H1 (cell line): ENCODE measurements at regions not wholly inside any gene's neighbourhood (a gene's known extent, or its start where the extent isn't known, plus 50 kb on each side); places are given as distances from the start of the nearest gene placed in this dataset.

Experiments
- CTCF ChIA-PET: fragments of 300-600 bp; sonication (Branson Sonifier 250); formaldehyde crosslinking; loops from one replicate; lab custom pipeline; 2021; ENCODE audit not compliant: partially characterized antibody; lab: Charles Lee
- POLR2A ChIA-PET: fragments of 300-600 bp; sonication (Branson Sonifier 250); formaldehyde crosslinking; loops from one replicate; lab custom pipeline; 2021; ENCODE audit warnings: inconsistent platforms; ENCODE audit not compliant: partially characterized antibody; lab: Charles Lee
- DNase-seq, 2 experiments: peaks; one replicate each; pipeline versions ENCODE4 v3.0.0 to v3.0.0-alpha.2; 2010 to 2022; ENCODE audit warnings: low spot score in 2 of 2, low read depth in 1 of 2, mixed read lengths in 1 of 2
- FAIRE-seq: peaks from 2 replicates; lab custom pipeline; 2011; peaks lifted over from hg19 to GRCh38; lab: Jason Lieb, UNC
- H2AFZ ChIP-seq: 2 replicates; pipeline ENCODE4 v1.8.1; 2012; ENCODE audit warnings: low read length, inconsistent platforms
- H2AK5ac ChIP-seq: 2 replicates; pipeline ENCODE4 v1.6.1; 2013; ENCODE audit warnings: low read depth, low read length
- H2BK120ac ChIP-seq: replicated peaks from 2 replicates; pipeline ENCODE3; 2013; ENCODE audit warnings: low read depth, low read length, inconsistent platforms
- H2BK12ac ChIP-seq: 2 replicates; pipeline ENCODE4 v1.6.1; 2013; ENCODE audit warnings: low read depth, low read length
- H2BK15ac ChIP-seq: 2 replicates; pipeline ENCODE4 v1.6.1; 2013; ENCODE audit warnings: low read length
- H2BK20ac ChIP-seq: 2 replicates; pipeline ENCODE4 v1.6.1; 2013; ENCODE audit warnings: low read length
- H2BK5ac ChIP-seq: 2 replicates; pipeline ENCODE4 v1.6.1; 2013; ENCODE audit warnings: low read depth, low read length
- H3K14ac ChIP-seq: 2 replicates; pipeline ENCODE4 v1.6.1; 2013; ENCODE audit warnings: inconsistent platforms; ENCODE audit not compliant: insufficient read length
- H3K18ac ChIP-seq: 2 replicates; pipeline ENCODE4 v1.6.1; 2013; ENCODE audit warnings: low read length; ENCODE audit errors: extremely low read depth
- H3K23ac ChIP-seq: 2 replicates; pipeline ENCODE4 v1.6.1; 2013; ENCODE audit warnings: inconsistent platforms; ENCODE audit not compliant: insufficient read length
- H3K23me2 ChIP-seq: 2 replicates; pipeline ENCODE4 v1.6.1; 2013; ENCODE audit warnings: low read depth, low read length
- H3K27ac ChIP-seq: 2 replicates; pipeline ENCODE4 v1.6.1; 2011; ENCODE audit warnings: low read depth, low read length, inconsistent platforms
- H3K27me3 ChIP-seq, 4 experiments: replicated peaks in 1 of 4; 1 replicate in 1 of 4; 2 replicates in 3 of 4; pipeline versions ENCODE4 v1.6.1 to v1.8.1; 2011 to 2013; ENCODE audit warnings: low read length in 3 of 4, mild to moderate bottlenecking in 3 of 4, inconsistent platforms in 2 of 4, mixed read lengths in 2 of 4, moderate library complexity in 1 of 4; ENCODE audit not compliant: control insufficient read depth in 3 of 4, insufficient read depth in 3 of 4; ENCODE audit errors: extremely low read depth in 1 of 4
- H3K36me3 ChIP-seq, 4 experiments: 2 replicates each; pipeline versions ENCODE4 v1.6.1 to v1.8.1; 2011 to 2013; ENCODE audit warnings: mild to moderate bottlenecking in 4 of 4, low read length in 3 of 4, moderate library complexity in 2 of 4, control low read depth in 1 of 4, inconsistent platforms in 1 of 4; ENCODE audit not compliant: insufficient read depth in 4 of 4, control insufficient read depth in 2 of 4
- H3K4ac ChIP-seq: replicated peaks from 2 replicates; pipeline ENCODE3; 2013; ENCODE audit warnings: low read length, low read depth, mixed read lengths, inconsistent platforms; ENCODE audit not compliant: insufficient read length
- H3K4me1 ChIP-seq, 4 experiments: replicated peaks in 1 of 4; 1 replicate in 1 of 4; 2 replicates in 3 of 4; pipeline versions ENCODE4 v1.6.1 to v1.8.1; 2011 to 2013; ENCODE audit warnings: low read length in 3 of 4, inconsistent platforms in 2 of 4, mixed read lengths in 1 of 4; ENCODE audit not compliant: insufficient read depth in 4 of 4, control insufficient read depth in 3 of 4
- H3K4me2 ChIP-seq, 2 experiments: 2 replicates each; pipeline versions ENCODE4 v1.6.1 to v1.8.1; 2011 to 2013; ENCODE audit warnings: low read depth in 2 of 2, low read length in 2 of 2, control low read depth in 1 of 2, inconsistent platforms in 1 of 2, mild to moderate bottlenecking in 1 of 2; ENCODE audit not compliant: insufficient read depth in 1 of 2
- H3K4me3 ChIP-seq, 4 experiments: fragments of 200-600, 300-600 bp in 1 of 4; sonication (generic), shearing (Covaris generic), sonication (Bioruptor Twin) in 1 of 4; 2 replicates each; pipeline versions ENCODE4 v1.5.1 to v1.8.1; 2011 to 2016; ENCODE audit warnings: low read length in 4 of 4, low read depth in 3 of 4, control low read depth in 2 of 4, inconsistent platforms in 2 of 4, mild to moderate bottlenecking in 2 of 4, mixed read lengths in 1 of 4, moderate library complexity in 1 of 4; ENCODE audit not compliant: insufficient read depth in 2 of 4; ENCODE audit errors: extremely low read depth in 1 of 4
- H3K56ac ChIP-seq: replicated peaks from 2 replicates; pipeline ENCODE3; 2013; ENCODE audit warnings: low read depth, mild to moderate bottlenecking, mixed read lengths, low read length, inconsistent platforms; ENCODE audit not compliant: insufficient read length
- H3K79me1 ChIP-seq: 2 replicates; pipeline ENCODE4 v1.6.1; 2013; ENCODE audit warnings: low read depth, low read length, control low read depth
- H3K79me2 ChIP-seq, 2 experiments: 2 replicates each; pipeline versions ENCODE4 v1.6.1 to v1.8.1; 2012 to 2013; ENCODE audit warnings: low read length in 2 of 2, mild to moderate bottlenecking in 2 of 2, inconsistent platforms in 1 of 2; ENCODE audit not compliant: insufficient read depth in 2 of 2, control insufficient read depth in 1 of 2
- H3K9ac ChIP-seq, 4 experiments: replicated peaks in 1 of 4; 1 replicate in 1 of 4; 2 replicates in 3 of 4; pipeline versions ENCODE4 v1.6.1 to v1.8.1; 2011 to 2013; ENCODE audit warnings: low read depth in 3 of 4, low read length in 3 of 4, control low read depth in 2 of 4, mild to moderate bottlenecking in 2 of 4, moderate library complexity in 2 of 4, inconsistent platforms in 1 of 4; ENCODE audit errors: extremely low read depth in 1 of 4
- H3K9me3 ChIP-seq, 2 experiments: 2 replicates each; pipeline versions ENCODE4 v1.6.1 to v1.8.1; 2012 to 2013; ENCODE audit warnings: mild to moderate bottlenecking in 2 of 2, moderate library complexity in 2 of 2, control low read depth in 1 of 2, inconsistent platforms in 1 of 2, low read depth in 1 of 2, low read length in 1 of 2, mixed read lengths in 1 of 2; ENCODE audit not compliant: insufficient read depth in 2 of 2
- H4K20me1 ChIP-seq, 2 experiments: replicated peaks in 1 of 2; 2 replicates each; pipeline versions ENCODE3 to v1.8.1; 2011 to 2013; ENCODE audit warnings: inconsistent platforms in 2 of 2, low read length in 2 of 2, mild to moderate bottlenecking in 1 of 2; ENCODE audit not compliant: insufficient read depth in 2 of 2, control insufficient read depth in 1 of 2
- H4K5ac ChIP-seq: 2 replicates; pipeline ENCODE4 v1.6.1; 2013; ENCODE audit warnings: low read length, low read depth, mixed read lengths, inconsistent platforms; ENCODE audit not compliant: insufficient read length
- H4K8ac ChIP-seq: 2 replicates; pipeline ENCODE4 v1.8.0; 2013; ENCODE audit warnings: mild to moderate bottlenecking, moderate library complexity, low read length, inconsistent platforms; ENCODE audit not compliant: insufficient read depth; ENCODE audit errors: extremely low read depth
- H4K91ac ChIP-seq: replicated peaks from 2 replicates; pipeline ENCODE3; 2013; ENCODE audit warnings: low read length, mixed read lengths, inconsistent platforms; ENCODE audit not compliant: insufficient read length
- ASH2L ChIP-seq: fragments of 200-600, 300-600 bp; sonication (generic); IDR thresholded peaks from one replicate; pipeline ENCODE4 v1.7.1; 2017; ENCODE audit warnings: low read length
- CTCF ChIP-seq, 3 experiments: IDR thresholded peaks; 1 replicate in 2 of 3; 2 replicates in 1 of 3; pipeline versions ENCODE4 v1.5.1 to v1.6.1; 2011; ENCODE audit warnings: low read length in 3 of 3, mild to moderate bottlenecking in 3 of 3, inconsistent platforms in 2 of 3, low read depth in 1 of 3, moderate library complexity in 1 of 3; ENCODE audit not compliant: insufficient read depth in 1 of 3; ENCODE audit errors: control extremely low read depth in 1 of 3
- HDAC2 ChIP-seq, 2 experiments: fragments of 300-600 bp in 1 of 2; sonication (generic) in 1 of 2; IDR thresholded peaks; 2 replicates each; pipeline ENCODE4 v1.6.1; 2011 to 2012; ENCODE audit warnings: low read depth in 2 of 2, low read length in 2 of 2, mild to moderate bottlenecking in 2 of 2, moderate library complexity in 2 of 2, borderline replicate concordance in 1 of 2, inconsistent platforms in 1 of 2
- RAD21 ChIP-seq, 2 experiments: IDR thresholded peaks in 1 of 2; conservative IDR thresholded peaks in 1 of 2; 2 replicates each; pipeline ENCODE4 v1.6.1; 2011; ENCODE audit warnings: low read depth in 2 of 2, low read length in 2 of 2, improper control_type of control experiment in 1 of 2, inconsistent platforms in 1 of 2, mild to moderate bottlenecking in 1 of 2, moderate library complexity in 1 of 2
- RFX5 ChIP-seq: IDR thresholded peaks from 2 replicates; pipeline ENCODE4 v1.6.1; 2011; ENCODE audit warnings: low read depth, low read length, improper control_type of control experiment, borderline replicate concordance
- YY1 ChIP-seq: IDR thresholded peaks from 2 replicates; pipeline ENCODE4 v1.6.1; 2011; ENCODE audit warnings: low read depth, mild to moderate bottlenecking, low read length
- WGBS, 2 experiments: shearing (Covaris generic) in 1 of 2; methylation state at CpG; one replicate each; pipeline versions ENCODE4 v1.1.6 to v1.1.7; 2013 to 2015; ENCODE audit warnings: low lambda C conversion rate in 2 of 2, mixed read lengths in 2 of 2, inconsistent platforms in 1 of 2, low coverage in 1 of 2, missing lambda C conversion rate in 1 of 2; ENCODE audit not compliant: insufficient replicate concordance in 2 of 2, insufficient coverage in 1 of 2, insufficient read length in 1 of 2; ENCODE audit errors: extremely low coverage in 1 of 2, missing lambda C conversion rate in 1 of 2; 5-methylcytosine and 5-hydroxymethylcytosine counted together

- DNase-seq: no peak
- Histone ChIP-seq H2BK5ac (no peak overlapping the region), H2AFZ (no peak overlapping the region)
- TF ChIP-seq ASH2L: no peak
- no peak for TF ChIP-seq YY1
- no peak for TF ChIP-seq CTCF (IDR thresholded peaks at IDR 0.05; ENCODE audit: control extremely low read depth in 1 of 3, insufficient read depth in 1 of 3, low read depth in 1 of 3, low read length in 3 of 3)
- TF ChIP-seq HDAC2 (IDR thresholded peaks at IDR 0.05; ENCODE audit: borderline replicate concordance in 1 of 2, low read depth in 2 of 2, low read length in 2 of 2): no peak
- TF ChIP-seq RFX5: no peak
- TF ChIP-seq RAD21 (IDR thresholded peaks at IDR 0.05 in 1 of 2, conservative IDR thresholded peaks at IDR 0.05 in 1 of 2; ENCODE audit: low read depth in 2 of 2, low read length in 2 of 2): no peak
- TF ChIP-seq, all 59 proteins: peak for 0
- Histone ChIP-seq H3K56ac (no peak overlapping the region), H3K4me3 (no peak overlapping the region), H3K27me3 (no peaks in the 10 kb centered on the region; a peak in 2 of 7 replicates), H3K23ac (no peak overlapping the region), H2AK5ac (no peak overlapping the region), H3K4me2 (peak overlapping the region in 1 of 2 experiments; percentile 22; a peak in 2 of 4 replicates), H3K27ac (no peak overlapping the region), H3K4me1 (peaks cover 0 to 12% (median 9%) of the 10 kb centered on the region in 4 experiments; a peak in 3 of 7 replicates), H3K9ac (no peak overlapping the region), H3K79me1 (no peaks in the 10 kb centered on the region), H4K8ac (no peak overlapping the region), H4K20me1 (no peaks in the 10 kb centered on the region), H3K4ac (no peak overlapping the region), H3K9me3 (no peaks in the 10 kb centered on the region), H3K36me3 (no peaks in the 10 kb centered on the region), H4K91ac (no peak overlapping the region), H3K18ac (no peak overlapping the region), H2BK15ac (no peak overlapping the region), H3K23me2 (no peaks in the 10 kb centered on the region; the same call in 1 of the 2 replicates), H4K5ac (no peak overlapping the region), H2BK12ac (no peak overlapping the region), H2BK20ac (no peak overlapping the region), H3K14ac (no peak overlapping the region), H3K79me2 (no peaks in the 10 kb centered on the region), H2BK120ac (no peak overlapping the region)
- CTCF ChIA-PET: no interaction called here
- FAIRE-seq: no peak
- 54% methylated on average over 2 of the region's 2 CpGs; no CpG with 5 or more reads in 1 of the 2 experiments for WGBS, 2 experiments
- POLR2A ChIA-PET: no interaction called here
These were observed 118.7 kb upstream of the CNTNAP5 start for GRCh38 chr2:123906361-123906760.
